Endothelial cell of umbilical vein (primary cell): ENCODE measurements at regions not wholly inside any gene's neighbourhood (a gene's known extent, or its start where the extent isn't known, plus 50 kb on each side); places are given as distances from the start of the nearest gene placed in this dataset.

Source experiments
- BruUV-seq: library from RNA; stranded (reverse); fragments of 400-500 nt; replicated peaks from 2 replicates; lab custom pipeline; 2021; lab: Mats Ljungman, UMichigan
- CTCF ChIA-PET: fragments of 300-600, 350-600 bp; sonication (Branson Sonifier 250); formaldehyde crosslinking; loops from one replicate; lab custom pipeline; 2021; ENCODE audit warnings: antibody characterized with exemption, inconsistent platforms; lab: Charles Lee
- POLR2A ChIA-PET: fragments of 300-600, 350-600 bp; sonication (Branson Sonifier 250); formaldehyde crosslinking; loops from one replicate; lab custom pipeline; 2021; ENCODE audit warnings: antibody characterized with exemption, inconsistent platforms; lab: Charles Lee
- DNase-seq: peaks from one replicate; pipeline ENCODE4 v3.0.0-alpha.2; 2011; ENCODE audit warnings: low read depth, low spot score
- FAIRE-seq: peaks from 2 replicates; lab custom pipeline; 2011; peaks lifted over from hg19 to GRCh38; lab: Jason Lieb, UNC
- H2AFZ ChIP-seq: 2 replicates; pipeline ENCODE4 v1.6.0; 2012; ENCODE audit warnings: low read depth, low read length, control low read depth, inconsistent platforms
- H3K27ac ChIP-seq: 2 replicates; pipeline ENCODE4 v1.5.1; 2011; ENCODE audit warnings: low read depth, mild to moderate bottlenecking, control low read depth, low read length, moderate library complexity; ENCODE audit not compliant: insufficient read depth
- H3K27me3 ChIP-seq, 2 experiments: 2 replicates each; pipeline versions ENCODE4 v1.6.0 to v1.6.1; 2011; ENCODE audit warnings: low read length in 2 of 2, mixed read lengths in 1 of 2; ENCODE audit not compliant: control insufficient read depth in 2 of 2, insufficient read depth in 2 of 2
- H3K36me3 ChIP-seq, 2 experiments: 2 replicates in 1 of 2; 3 replicates in 1 of 2; pipeline ENCODE4 v1.5.1; 2011; ENCODE audit warnings: low read length in 2 of 2, mild to moderate bottlenecking in 1 of 2, moderate library complexity in 1 of 2; ENCODE audit not compliant: control insufficient read depth in 2 of 2, insufficient read depth in 2 of 2; ENCODE audit errors: extremely low read depth in 1 of 2
- H3K4me1 ChIP-seq: 3 replicates; pipeline ENCODE4 v1.5.1; 2011; ENCODE audit warnings: mild to moderate bottlenecking, low read length; ENCODE audit not compliant: control insufficient read depth, insufficient read depth; ENCODE audit errors: extremely low read depth
- H3K4me2 ChIP-seq: 2 replicates; pipeline ENCODE4 v1.6.1; 2011; ENCODE audit warnings: low read length, control low read depth, mixed read lengths; ENCODE audit not compliant: insufficient read depth
- H3K4me3 ChIP-seq, 3 experiments: fragments of 200-600 bp in 1 of 3; sonication (generic), shearing (Covaris generic) in 1 of 3; replicated peaks in 1 of 3; 2 replicates each; pipeline ENCODE4 v1.5.1; 2011 to 2016; ENCODE audit warnings: control low read depth in 3 of 3, low read length in 3 of 3, mild to moderate bottlenecking in 2 of 3, inconsistent platforms in 1 of 3, low read depth in 1 of 3, moderate library complexity in 1 of 3; ENCODE audit not compliant: insufficient read depth in 1 of 3
- H3K79me2 ChIP-seq: 2 replicates; pipeline ENCODE4 v1.6.0; 2012; ENCODE audit warnings: low read length, inconsistent platforms; ENCODE audit not compliant: control insufficient read depth, insufficient read depth
- H3K9ac ChIP-seq: replicated peaks from 2 replicates; pipeline ENCODE3; 2011; ENCODE audit warnings: low read length, control low read depth; ENCODE audit not compliant: insufficient read depth; ENCODE audit errors: extremely low read depth
- H3K9me1 ChIP-seq: replicated peaks from 3 replicates; pipeline ENCODE4 v1.6.0; 2011; ENCODE audit warnings: mild to moderate bottlenecking, low read length; ENCODE audit not compliant: control insufficient read depth, insufficient read depth; ENCODE audit errors: extremely low read depth
- H3K9me3 ChIP-seq: replicated peaks from 2 replicates; pipeline ENCODE4 v1.5.1; 2012; ENCODE audit warnings: low read length, inconsistent platforms; ENCODE audit not compliant: control insufficient read depth, insufficient read depth
- H4K20me1 ChIP-seq: replicated peaks from 2 replicates; pipeline ENCODE3; 2011; ENCODE audit warnings: mild to moderate bottlenecking, low read length; ENCODE audit not compliant: control insufficient read depth, insufficient read depth; ENCODE audit errors: extremely low read depth
- EZH2 ChIP-seq: IDR thresholded peaks from 2 replicates; pipeline ENCODE4 v1.6.1; 2012; ENCODE audit warnings: borderline replicate concordance, low read depth, mild to moderate bottlenecking, moderate library complexity, low read length, inconsistent platforms; ENCODE audit not compliant: severe bottlenecking
- FOS ChIP-seq: IDR thresholded peaks from 2 replicates; pipeline ENCODE4 v1.6.1; 2011; ENCODE audit warnings: mild to moderate bottlenecking, low read length, moderate library complexity, borderline replicate concordance; ENCODE audit not compliant: insufficient read depth
- GATA2 ChIP-seq: IDR thresholded peaks from 2 replicates; pipeline ENCODE4 v1.7.0; 2011; ENCODE audit warnings: low read depth, mild to moderate bottlenecking, moderate library complexity, mixed read lengths, low read length; ENCODE audit not compliant: insufficient read length, insufficient read depth
- JUN ChIP-seq: IDR thresholded peaks from 2 replicates; pipeline ENCODE4 v1.6.1; 2011; ENCODE audit warnings: borderline replicate concordance, low read depth; ENCODE audit not compliant: insufficient read length, insufficient read depth
- MYC ChIP-seq: IDR thresholded peaks from one replicate; pipeline ENCODE4 v1.6.1; 2011; ENCODE audit warnings: mild to moderate bottlenecking, low read depth, low read length
- POLR2A ChIP-seq: IDR thresholded peaks from 2 replicates; pipeline ENCODE4 v1.6.1; 2012; ENCODE audit warnings: low read depth, mild to moderate bottlenecking, control low read depth, low read length
- POLR2AphosphoS5 ChIP-seq: IDR thresholded peaks from 2 replicates; pipeline ENCODE4 v1.6.1; 2012; ENCODE audit warnings: low read depth, mild to moderate bottlenecking, control low read depth, low read length, moderate library complexity; ENCODE audit not compliant: insufficient read depth
- dilution Hi-C: fragments of 300-500 bp; cut with MboI; formaldehyde crosslinking; loops from one replicate; pipeline ENCODE4 v1.15.0; 2019; ENCODE audit warnings: low sequenced_read_pairs; ENCODE audit not compliant: extremely low pct_ligation_motif_present
- intact Hi-C: fragments of 100-400 bp; cut with micrococcal nuclease; formaldehyde crosslinking; loops from one replicate; pipeline ENCODE4 v1.10.0; 2022
- TF ChIP-seq, protein P1 (sequence below): IDR thresholded peaks from 2 replicates; pipeline ENCODE4 v1.6.1; 2011; ENCODE audit not compliant: insufficient read depth, insufficient read length
- TF ChIP-seq, protein P2 (sequence below), 2 donors: IDR thresholded peaks; 1 replicate in 1 of 2; 2 replicates in 1 of 2; pipeline ENCODE4 v1.5.1; 2011; ENCODE audit warnings: low read length in 2 of 2, mild to moderate bottlenecking in 2 of 2, moderate library complexity in 2 of 2, control low read depth in 1 of 2, inconsistent platforms in 1 of 2, low read depth in 1 of 2; ENCODE audit not compliant: insufficient read depth in 1 of 2; ENCODE audit errors: extremely low read depth in 1 of 2

DNA sequence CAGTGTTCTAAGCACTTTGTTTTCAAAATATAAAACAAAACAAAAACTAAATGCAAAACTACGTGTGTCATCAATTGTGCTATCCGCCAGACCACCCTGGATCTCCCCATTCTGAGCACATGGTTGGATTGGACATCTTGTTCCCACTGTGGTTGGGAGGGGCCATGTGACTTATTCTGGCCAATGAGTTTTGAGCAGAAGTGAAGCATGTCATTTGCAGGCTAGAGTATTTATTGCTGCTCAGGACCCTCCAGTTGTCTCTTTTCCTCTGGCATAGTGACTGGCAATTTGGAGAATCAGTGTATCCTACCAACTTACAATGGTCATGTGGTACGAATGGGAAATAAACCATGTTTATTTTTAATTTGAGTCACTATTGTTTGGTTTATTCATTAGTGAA is 70.2 kb upstream of the ST8SIA2 start:
- BruUV-seq: no TSS peak
- Histone ChIP-seq H3K4me2 (no peak overlapping the region), H3K4me1 (no peaks in the 10 kb centered on the region), H4K20me1 (no peaks in the 10 kb centered on the region), H3K36me3 (no peaks in the 10 kb centered on the region), H3K79me2 (no peaks in the 10 kb centered on the region), H3K9ac (no peak overlapping the region), H3K27ac (no peak overlapping the region), H2AFZ (no peak overlapping the region), H3K9me3 (no peaks in the 10 kb centered on the region), H3K4me3 (no peak overlapping the region), H3K27me3 (no peaks in the 10 kb centered on the region), H3K9me1 (no peaks in the 10 kb centered on the region)
- DNase-seq (no peak), FAIRE-seq (no peak)
- intact Hi-C loops (no loop called here), dilution Hi-C loops (no loop called here)
- TF ChIP-seq, protein P1, sequence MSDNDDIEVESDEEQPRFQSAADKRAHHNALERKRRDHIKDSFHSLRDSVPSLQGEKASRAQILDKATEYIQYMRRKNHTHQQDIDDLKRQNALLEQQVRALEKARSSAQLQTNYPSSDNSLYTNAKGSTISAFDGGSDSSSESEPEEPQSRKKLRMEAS: no peak
- TF ChIP-seq MYC (no peak), GATA2 (no peak), FOS (no peak), JUN (no peak), POLR2AphosphoS5 (no peak), EZH2 (no peak), POLR2A (no peak)
- TF ChIP-seq, protein P2, sequence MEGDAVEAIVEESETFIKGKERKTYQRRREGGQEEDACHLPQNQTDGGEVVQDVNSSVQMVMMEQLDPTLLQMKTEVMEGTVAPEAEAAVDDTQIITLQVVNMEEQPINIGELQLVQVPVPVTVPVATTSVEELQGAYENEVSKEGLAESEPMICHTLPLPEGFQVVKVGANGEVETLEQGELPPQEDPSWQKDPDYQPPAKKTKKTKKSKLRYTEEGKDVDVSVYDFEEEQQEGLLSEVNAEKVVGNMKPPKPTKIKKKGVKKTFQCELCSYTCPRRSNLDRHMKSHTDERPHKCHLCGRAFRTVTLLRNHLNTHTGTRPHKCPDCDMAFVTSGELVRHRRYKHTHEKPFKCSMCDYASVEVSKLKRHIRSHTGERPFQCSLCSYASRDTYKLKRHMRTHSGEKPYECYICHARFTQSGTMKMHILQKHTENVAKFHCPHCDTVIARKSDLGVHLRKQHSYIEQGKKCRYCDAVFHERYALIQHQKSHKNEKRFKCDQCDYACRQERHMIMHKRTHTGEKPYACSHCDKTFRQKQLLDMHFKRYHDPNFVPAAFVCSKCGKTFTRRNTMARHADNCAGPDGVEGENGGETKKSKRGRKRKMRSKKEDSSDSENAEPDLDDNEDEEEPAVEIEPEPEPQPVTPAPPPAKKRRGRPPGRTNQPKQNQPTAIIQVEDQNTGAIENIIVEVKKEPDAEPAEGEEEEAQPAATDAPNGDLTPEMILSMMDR (IDR thresholded peaks at IDR 0.05; ENCODE audit: extremely low read depth in 1 of 2, insufficient read depth in 1 of 2, low read depth in 1 of 2, low read length in 2 of 2): no peak
- ChIA-PET POLR2A (no interaction called here), CTCF (no interaction called here)
